Tibial nerve (tissue), 3 donors: ENCODE measurements at regions not wholly inside any gene's neighbourhood (a gene's known extent, or its start where the extent isn't known, plus 50 kb on each side); places are given as distances from the start of the nearest gene placed in this dataset.

ENCODE experiments used
- POLR2A ChIP-seq, 2 donors: fragments of 450-650 bp; IDR thresholded peaks; one replicate each; pipeline ENCODE4 v1.6.1; 2017; ENCODE audit warnings: antibody characterized with exemption in 2 of 2, mild to moderate bottlenecking in 2 of 2, moderate library complexity in 2 of 2
- TF ChIP-seq, protein P1 (sequence below), 5 experiments: fragments of 200-600 bp in 3 of 5; fragments of 450-650 bp in 2 of 5; sonication (generic) in 3 of 5; IDR thresholded peaks; one replicate each; pipeline ENCODE4 v1.5.1; 2016 to 2019; ENCODE audit warnings: antibody characterized with exemption in 5 of 5, mild to moderate bottlenecking in 3 of 5, moderate library complexity in 2 of 5

DNA sequence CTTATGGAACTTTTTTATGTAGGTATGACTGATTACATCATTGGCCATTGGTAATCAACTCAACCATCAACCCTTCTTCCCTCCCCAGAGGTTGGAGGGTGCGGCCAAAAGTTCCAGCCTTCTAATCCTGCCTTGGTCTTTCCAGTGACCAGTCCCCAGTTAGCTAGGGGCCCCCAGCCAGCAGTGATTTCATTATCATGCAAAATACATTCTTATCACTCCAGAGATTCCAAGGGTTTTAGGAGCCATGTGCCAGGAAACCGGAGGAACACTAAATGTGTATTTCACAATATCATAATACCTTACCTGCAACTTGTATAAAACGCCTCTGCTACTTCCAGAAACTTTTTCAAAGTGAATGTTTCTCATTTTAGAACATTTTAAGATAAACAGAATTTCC lies 181.5 kb upstream of the PELI2 start:
- TF ChIP-seq, protein P1, sequence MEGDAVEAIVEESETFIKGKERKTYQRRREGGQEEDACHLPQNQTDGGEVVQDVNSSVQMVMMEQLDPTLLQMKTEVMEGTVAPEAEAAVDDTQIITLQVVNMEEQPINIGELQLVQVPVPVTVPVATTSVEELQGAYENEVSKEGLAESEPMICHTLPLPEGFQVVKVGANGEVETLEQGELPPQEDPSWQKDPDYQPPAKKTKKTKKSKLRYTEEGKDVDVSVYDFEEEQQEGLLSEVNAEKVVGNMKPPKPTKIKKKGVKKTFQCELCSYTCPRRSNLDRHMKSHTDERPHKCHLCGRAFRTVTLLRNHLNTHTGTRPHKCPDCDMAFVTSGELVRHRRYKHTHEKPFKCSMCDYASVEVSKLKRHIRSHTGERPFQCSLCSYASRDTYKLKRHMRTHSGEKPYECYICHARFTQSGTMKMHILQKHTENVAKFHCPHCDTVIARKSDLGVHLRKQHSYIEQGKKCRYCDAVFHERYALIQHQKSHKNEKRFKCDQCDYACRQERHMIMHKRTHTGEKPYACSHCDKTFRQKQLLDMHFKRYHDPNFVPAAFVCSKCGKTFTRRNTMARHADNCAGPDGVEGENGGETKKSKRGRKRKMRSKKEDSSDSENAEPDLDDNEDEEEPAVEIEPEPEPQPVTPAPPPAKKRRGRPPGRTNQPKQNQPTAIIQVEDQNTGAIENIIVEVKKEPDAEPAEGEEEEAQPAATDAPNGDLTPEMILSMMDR (IDR thresholded peaks at IDR 0.05), result no peak
- TF ChIP-seq POLR2A (IDR thresholded peaks at IDR 0.05), result no peak
